ENCODE measurements at regions not wholly inside any gene's neighbourhood (a gene's known extent, or its start where the extent isn't known, plus 50 kb on each side); places are given as distances from the start of the nearest gene placed in this dataset.

GRCh38 chr22:49011379-49011768 is 816.3 kb downstream of the BRD1 start:
- ChIA-PET POLR2A (no interaction called here), CTCF (no interaction called here)
- Histone ChIP-seq H3K4me1 (ENCODE audit: control insufficient read depth, insufficient read depth, low read length) (no peaks in the 10 kb centered on the region), H3K27ac (ENCODE audit: low read length) (no peak overlapping the region), H3K36me3 (ENCODE audit: control insufficient read depth, insufficient read depth, low read length) (no peaks in the 10 kb centered on the region), H3K27me3 (ENCODE audit: control insufficient read depth, insufficient read depth, low read length) (no peaks in the 10 kb centered on the region), H3K9me3 (ENCODE audit: control insufficient read depth, insufficient read depth, low read depth, low read length) (no peaks in the 10 kb centered on the region), H3K4me3 (ENCODE audit: low read depth in 2 of 2, low read length in 2 of 2) (no peak overlapping the region)
- in situ Hi-C loops (cut with HindIII; ENCODE audit: low pct_unique_long_range_greater_than_20kb, low sequenced_read_pairs): no loop called here
- no TSS peak for BruUV-seq (replicated peaks)
- no peak for DNase-seq (ENCODE audit: low read depth, low spot score)
- no peak for TF ChIP-seq REST (IDR thresholded peaks at IDR 0.05; ENCODE audit: insufficient read depth in 1 of 2, low read depth in 2 of 2, low read length in 1 of 2)
- TF ChIP-seq CTCF (IDR thresholded peaks at IDR 0.05): no peak
- TF ChIP-seq SIN3A (IDR thresholded peaks at IDR 0.05; ENCODE audit: borderline replicate concordance, insufficient read depth, low read depth, low read length): no peak
- no peak for TF ChIP-seq TCF7L2 (IDR thresholded peaks at IDR 0.05; ENCODE audit: low read depth, low read length)
- no peak for TF ChIP-seq POLR2AphosphoS5 (IDR thresholded peaks at IDR 0.05; ENCODE audit: low read depth, low read length)
- intact Hi-C loops (cut with micrococcal nuclease; ENCODE audit: unreplicated experiment): no loop called here
- ATAC-seq: no peak

- H3K36me3 ChIP-seq (ENCODE audit: control insufficient read depth, insufficient read depth, low read length): no peaks in the 10 kb centered on the region
- H3K4me3 ChIP-seq (ENCODE audit: low read depth in 2 of 2, low read length in 2 of 2): no peak overlapping the region
- no peak for DNase-seq (ENCODE audit: low read depth, low spot score)
- no peaks in the 10 kb centered on the region for H3K27me3 ChIP-seq (ENCODE audit: control insufficient read depth, insufficient read depth, low read length)
- H3K27ac ChIP-seq (ENCODE audit: low read length): no peak overlapping the region
- intact Hi-C loops (cut with micrococcal nuclease; ENCODE audit: unreplicated experiment) (no loop called here), in situ Hi-C loops (cut with HindIII; ENCODE audit: low pct_unique_long_range_greater_than_20kb, low sequenced_read_pairs) (no loop called here)
- H3K9me3 ChIP-seq (ENCODE audit: control insufficient read depth, insufficient read depth, low read depth, low read length): no peaks in the 10 kb centered on the region
- CTCF ChIA-PET: no interaction called here
- no peak for TF ChIP-seq POLR2AphosphoS5 (IDR thresholded peaks at IDR 0.05; ENCODE audit: low read depth, low read length)
- no peak for TF ChIP-seq REST (IDR thresholded peaks at IDR 0.05; ENCODE audit: insufficient read depth in 1 of 2, low read depth in 2 of 2, low read length in 1 of 2)
- TF ChIP-seq SIN3A (IDR thresholded peaks at IDR 0.05; ENCODE audit: borderline replicate concordance, insufficient read depth, low read depth, low read length): no peak
- no peak for TF ChIP-seq TCF7L2 (IDR thresholded peaks at IDR 0.05; ENCODE audit: low read depth, low read length)
- TF ChIP-seq CTCF (IDR thresholded peaks at IDR 0.05): no peak
- POLR2A ChIA-PET: no interaction called here
- H3K4me1 ChIP-seq (ENCODE audit: control insufficient read depth, insufficient read depth, low read length): no peaks in the 10 kb centered on the region
- ATAC-seq: no peak
- BruUV-seq (replicated peaks): no TSS peak
Measured at GRCh38 chr22:49010901-49011300, 816.8 kb downstream of the BRD1 start.

Data from Panc1 (cell line).